Liver (tissue), 3 donors: ENCODE measurements at regions not wholly inside any gene's neighbourhood (a gene's known extent, or its start where the extent isn't known, plus 50 kb on each side); places are given as distances from the start of the nearest gene placed in this dataset.

Experiments used
- CTCF ChIP-seq: fragments of 150-350 bp; IDR thresholded peaks from 2 replicates; pipeline ENCODE4 v1.5.1; 2017; ENCODE audit warnings: improper control_type of control experiment, low read depth, low read length; ENCODE audit not compliant: missing input control
- EGR1 ChIP-seq, 2 donors: IDR thresholded peaks; 2 replicates each; pipeline ENCODE4 v1.6.1; 2016 to 2018; ENCODE audit warnings: antibody characterized with exemption in 2 of 2, low read depth in 2 of 2
- FOXA2 ChIP-seq: IDR thresholded peaks from 2 replicates; pipeline ENCODE4 v1.6.1; 2016; ENCODE audit warnings: antibody characterized with exemption
- GABPA ChIP-seq, 2 donors: IDR thresholded peaks in 1 of 2; conservative IDR thresholded peaks in 1 of 2; 2 replicates each; pipeline ENCODE4 v1.6.1; 2016; ENCODE audit warnings: antibody characterized with exemption in 2 of 2, mild to moderate bottlenecking in 1 of 2, moderate library complexity in 1 of 2
- JUND ChIP-seq, 2 donors: IDR thresholded peaks; 2 replicates each; pipeline ENCODE4 v1.6.1; 2016; ENCODE audit warnings: antibody characterized with exemption in 2 of 2
- MAX ChIP-seq: IDR thresholded peaks from 2 replicates; pipeline ENCODE4 v1.6.1; 2016; ENCODE audit warnings: antibody characterized with exemption
- RAD21 ChIP-seq, 2 donors: IDR thresholded peaks; 2 replicates each; pipeline ENCODE4 v1.6.1; 2016; ENCODE audit warnings: antibody characterized with exemption in 2 of 2, mild to moderate bottlenecking in 2 of 2
- TAF1 ChIP-seq: conservative IDR thresholded peaks from 2 replicates; pipeline ENCODE4 v1.6.1; 2016; ENCODE audit warnings: antibody characterized with exemption, mild to moderate bottlenecking
- ZBTB33 ChIP-seq: IDR thresholded peaks from 2 replicates; pipeline ENCODE4 v1.6.1; 2016; ENCODE audit warnings: antibody characterized with exemption
- TF ChIP-seq, protein P1 (sequence below): IDR thresholded peaks from 2 replicates; pipeline ENCODE4 v1.6.1; 2016; ENCODE audit warnings: antibody characterized with exemption, mild to moderate bottlenecking
- TF ChIP-seq, protein P2 (sequence below): IDR thresholded peaks from 2 replicates; pipeline ENCODE4 v1.6.1; 2016; ENCODE audit warnings: antibody characterized with exemption
- donor health status: healthy.
- donor health status: healthy.

DNA sequence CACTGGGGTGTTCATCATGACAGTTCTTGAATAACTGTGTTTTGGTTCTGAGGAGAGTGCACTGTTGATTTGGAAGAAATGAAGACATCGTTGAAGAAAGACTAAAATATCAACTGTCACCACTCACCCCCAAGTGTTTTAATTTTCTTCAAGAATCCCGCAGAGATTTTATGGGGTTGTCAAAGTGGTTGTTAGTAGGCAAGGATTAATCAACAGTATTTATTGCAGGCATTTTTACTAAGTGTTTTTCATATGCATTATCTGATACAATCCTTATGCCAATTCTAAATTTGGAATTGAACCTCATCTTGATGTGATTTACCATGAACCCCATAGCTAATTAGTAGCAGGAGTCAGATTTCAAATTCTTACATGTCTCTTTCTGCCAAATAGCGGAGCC is 63.7 kb upstream of the OBI1 start:
- TF ChIP-seq CTCF, result no peak
- TF ChIP-seq MAX, result no peak
- TF ChIP-seq ZBTB33, result no peak
- TF ChIP-seq RAD21 (IDR thresholded peaks at IDR 0.05), result no peak
- TF ChIP-seq, protein P1, sequence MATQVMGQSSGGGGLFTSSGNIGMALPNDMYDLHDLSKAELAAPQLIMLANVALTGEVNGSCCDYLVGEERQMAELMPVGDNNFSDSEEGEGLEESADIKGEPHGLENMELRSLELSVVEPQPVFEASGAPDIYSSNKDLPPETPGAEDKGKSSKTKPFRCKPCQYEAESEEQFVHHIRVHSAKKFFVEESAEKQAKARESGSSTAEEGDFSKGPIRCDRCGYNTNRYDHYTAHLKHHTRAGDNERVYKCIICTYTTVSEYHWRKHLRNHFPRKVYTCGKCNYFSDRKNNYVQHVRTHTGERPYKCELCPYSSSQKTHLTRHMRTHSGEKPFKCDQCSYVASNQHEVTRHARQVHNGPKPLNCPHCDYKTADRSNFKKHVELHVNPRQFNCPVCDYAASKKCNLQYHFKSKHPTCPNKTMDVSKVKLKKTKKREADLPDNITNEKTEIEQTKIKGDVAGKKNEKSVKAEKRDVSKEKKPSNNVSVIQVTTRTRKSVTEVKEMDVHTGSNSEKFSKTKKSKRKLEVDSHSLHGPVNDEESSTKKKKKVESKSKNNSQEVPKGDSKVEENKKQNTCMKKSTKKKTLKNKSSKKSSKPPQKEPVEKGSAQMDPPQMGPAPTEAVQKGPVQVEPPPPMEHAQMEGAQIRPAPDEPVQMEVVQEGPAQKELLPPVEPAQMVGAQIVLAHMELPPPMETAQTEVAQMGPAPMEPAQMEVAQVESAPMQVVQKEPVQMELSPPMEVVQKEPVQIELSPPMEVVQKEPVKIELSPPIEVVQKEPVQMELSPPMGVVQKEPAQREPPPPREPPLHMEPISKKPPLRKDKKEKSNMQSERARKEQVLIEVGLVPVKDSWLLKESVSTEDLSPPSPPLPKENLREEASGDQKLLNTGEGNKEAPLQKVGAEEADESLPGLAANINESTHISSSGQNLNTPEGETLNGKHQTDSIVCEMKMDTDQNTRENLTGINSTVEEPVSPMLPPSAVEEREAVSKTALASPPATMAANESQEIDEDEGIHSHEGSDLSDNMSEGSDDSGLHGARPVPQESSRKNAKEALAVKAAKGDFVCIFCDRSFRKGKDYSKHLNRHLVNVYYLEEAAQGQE, result no peak
- no peak for TF ChIP-seq FOXA2
- no peak for TF ChIP-seq EGR1 (IDR thresholded peaks at IDR 0.05; ENCODE audit: low read depth in 2 of 2)
- TF ChIP-seq JUND (IDR thresholded peaks at IDR 0.05), result no peak
- TF ChIP-seq TAF1, result no peak
- TF ChIP-seq, protein P2, sequence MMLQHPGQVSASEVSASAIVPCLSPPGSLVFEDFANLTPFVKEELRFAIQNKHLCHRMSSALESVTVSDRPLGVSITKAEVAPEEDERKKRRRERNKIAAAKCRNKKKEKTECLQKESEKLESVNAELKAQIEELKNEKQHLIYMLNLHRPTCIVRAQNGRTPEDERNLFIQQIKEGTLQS, result no peak
- TF ChIP-seq GABPA (IDR thresholded peaks at IDR 0.05 in 1 of 2, conservative IDR thresholded peaks at IDR 0.05 in 1 of 2), result no peak
